ENCODE measurements at regions not wholly inside any gene's neighbourhood (a gene's known extent, or its start where the extent isn't known, plus 50 kb on each side); places are given as distances from the start of the nearest gene placed in this dataset.
"Not testable (repeated sequence)": the region's sequence is repeated elsewhere in the genome, so short reads cannot be mapped to it uniquely, and the experiment has no call there.

DNA sequence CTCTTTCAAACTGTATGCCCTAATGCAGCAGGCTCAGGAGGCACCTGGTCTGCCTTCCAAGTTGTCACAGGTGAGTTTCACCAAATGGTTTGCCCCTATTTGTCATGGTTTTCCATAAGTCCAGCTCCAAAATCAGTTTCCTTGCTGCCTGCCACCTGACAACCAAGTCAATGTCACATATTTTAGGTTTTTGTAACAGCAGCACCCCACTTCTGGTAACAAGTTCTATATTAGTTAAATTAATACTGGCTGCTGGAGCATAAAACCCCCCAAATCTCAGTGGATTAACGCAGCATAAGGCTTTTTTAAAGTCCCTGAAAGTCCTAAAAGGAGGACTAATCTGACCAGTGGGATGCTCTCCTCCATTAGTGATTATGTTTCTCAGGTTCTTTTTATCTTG is 200.7 kb downstream of the RRAGC start:
- no peak for DNase-seq

DNA sequence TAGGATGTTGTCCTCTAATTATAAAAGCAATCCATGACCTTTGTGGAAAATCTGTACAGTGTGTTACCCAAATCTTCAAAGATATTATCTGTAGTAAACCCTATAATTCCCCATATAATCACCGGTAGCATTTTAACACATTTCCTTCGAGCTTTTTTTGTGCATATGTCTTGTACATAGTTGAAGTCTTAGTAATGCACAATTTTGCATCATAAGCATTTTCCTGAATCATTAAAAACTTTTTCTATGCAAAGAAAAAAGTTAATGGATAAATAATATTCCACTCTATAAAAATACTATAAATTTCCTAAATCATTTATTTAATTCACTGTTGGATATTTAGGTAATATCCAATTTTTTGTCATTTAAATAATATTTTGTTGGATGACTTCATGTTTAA is 201.7 kb downstream of the RRAGC start:
- DNase-seq: no peak

DNA sequence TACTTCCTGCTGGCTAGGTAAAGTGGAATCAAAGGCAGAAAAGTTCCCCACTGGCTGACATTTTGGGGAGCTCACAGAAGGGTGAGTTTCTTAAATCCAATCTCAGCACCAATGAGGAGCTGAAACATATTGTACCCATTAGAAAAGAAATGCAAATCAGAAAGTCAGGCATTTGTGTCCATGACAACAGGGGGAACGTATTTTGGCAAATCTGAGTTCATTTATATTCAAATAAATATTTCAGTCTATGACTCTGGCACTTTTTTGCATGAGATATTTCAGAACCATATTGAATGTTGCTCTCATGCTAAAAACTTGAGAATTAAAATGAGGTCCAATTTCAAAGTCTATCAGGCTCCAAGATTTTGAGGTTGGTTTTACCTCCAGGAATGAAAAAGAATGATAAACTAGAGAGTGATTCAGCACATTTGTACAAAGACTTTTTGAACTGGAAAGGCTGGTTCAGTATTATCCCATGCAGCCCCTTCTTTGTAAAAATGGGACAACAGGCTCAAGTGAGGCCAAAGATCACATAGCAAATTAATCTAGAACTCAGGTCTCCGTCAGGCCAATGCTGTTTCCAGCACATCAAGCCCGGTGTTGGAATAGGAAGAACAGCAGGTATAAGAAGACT is 202.2 kb downstream of the RRAGC start:
- DNase-seq: no peak

DNA sequence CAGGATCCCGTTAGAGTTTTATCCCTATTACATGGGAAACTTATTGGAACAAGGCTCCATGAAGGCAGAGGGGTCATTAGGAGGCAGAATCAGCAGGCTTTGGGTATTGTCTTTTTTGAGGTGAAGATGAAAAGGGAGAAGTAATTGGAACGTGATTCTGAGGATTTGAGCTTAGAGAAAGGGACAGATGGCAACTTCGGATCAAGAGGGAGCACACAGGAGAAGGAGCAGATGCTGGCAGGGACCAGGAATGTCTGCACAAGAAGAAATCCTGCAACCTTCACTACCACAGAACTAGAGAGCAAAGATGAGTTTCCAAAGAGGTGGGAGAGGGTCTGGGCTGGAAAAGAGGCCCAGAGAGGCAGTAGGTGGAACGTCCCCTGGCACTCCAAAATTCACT is 202.8 kb downstream of the RRAGC start:
- DNase-seq: no peak

DNA sequence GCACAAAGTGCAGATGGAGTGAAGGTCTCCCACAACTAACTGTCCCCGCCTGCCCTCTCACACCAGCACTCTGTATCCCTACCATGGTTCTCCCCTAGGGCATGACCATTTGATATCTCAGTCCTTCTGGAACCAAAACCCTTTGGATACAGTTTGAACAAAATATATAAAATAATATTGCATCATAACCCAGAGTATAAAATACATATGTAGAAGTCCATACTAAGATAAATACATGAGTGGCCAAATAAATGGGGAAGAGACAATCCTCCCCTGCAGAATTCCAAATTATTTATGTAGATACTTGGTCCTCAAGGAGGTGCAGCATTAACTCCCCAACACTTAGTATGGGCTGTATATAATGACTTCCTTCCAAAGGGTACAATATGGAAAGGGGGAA is 207.4 kb downstream of the RRAGC start:
- no peak for DNase-seq

DNA sequence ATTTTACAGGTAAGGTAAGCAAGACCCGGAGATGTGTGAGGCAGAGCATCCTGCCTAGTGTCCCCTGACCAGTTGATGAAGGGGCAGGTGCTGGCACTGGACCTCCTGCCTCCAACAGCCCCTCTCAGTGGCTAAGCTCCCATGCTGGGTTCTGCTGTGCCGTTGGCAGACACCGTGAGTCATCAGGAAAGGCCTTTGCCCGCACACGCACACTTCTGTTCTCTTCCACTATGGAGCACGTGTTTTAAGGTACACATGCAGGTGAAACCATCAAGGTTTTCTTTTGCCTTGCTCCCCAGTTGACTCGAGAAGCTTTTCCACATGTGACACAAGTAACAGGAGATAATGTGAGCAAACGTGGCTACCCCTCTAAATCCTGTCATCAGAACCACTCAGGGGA is 207.9 kb downstream of the RRAGC start:
- no peak for DNase-seq

DNA sequence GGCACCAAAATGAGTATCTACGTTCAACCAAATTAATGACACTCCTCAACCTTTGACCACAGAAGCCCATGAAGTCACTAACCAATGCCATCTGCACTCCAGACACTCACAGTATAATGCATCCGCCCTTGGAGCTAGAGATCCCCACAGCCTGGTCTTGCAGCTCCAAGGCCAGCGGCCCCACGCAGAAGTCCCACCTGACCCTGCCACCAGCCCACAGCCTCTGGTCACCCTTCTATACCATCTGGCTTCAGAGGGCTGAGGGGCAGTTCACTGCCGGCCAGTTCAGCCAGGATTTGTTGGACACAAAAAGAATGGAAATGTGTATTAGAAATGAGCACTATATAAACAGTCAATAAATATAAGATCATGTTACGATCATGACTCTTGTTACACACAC is 211.2 kb downstream of the RRAGC start:
- DNase-seq: no peak

DNA sequence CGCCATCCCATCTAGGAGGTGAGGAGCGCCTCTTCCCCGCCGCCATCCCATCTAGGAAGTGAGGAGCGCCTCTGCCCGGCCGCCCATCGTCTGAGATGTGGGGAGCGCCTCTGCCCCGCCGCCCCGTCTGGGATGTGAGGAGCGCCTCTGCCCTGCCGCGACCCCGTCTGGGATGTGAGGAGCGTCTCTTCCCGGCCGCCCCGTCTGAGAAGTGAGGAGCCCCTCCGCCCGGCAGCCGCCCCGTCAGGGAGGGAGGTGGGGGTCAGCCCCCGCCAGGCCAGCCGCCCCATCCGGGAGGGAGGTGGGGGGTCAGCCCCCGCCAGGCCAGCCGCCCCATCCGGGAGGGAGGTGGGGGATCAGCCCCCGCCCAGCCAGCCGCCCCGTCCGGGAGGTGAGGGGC is 212.2 kb downstream of the RRAGC start:
- not testable (repeated sequence) for DNase-seq

DNA sequence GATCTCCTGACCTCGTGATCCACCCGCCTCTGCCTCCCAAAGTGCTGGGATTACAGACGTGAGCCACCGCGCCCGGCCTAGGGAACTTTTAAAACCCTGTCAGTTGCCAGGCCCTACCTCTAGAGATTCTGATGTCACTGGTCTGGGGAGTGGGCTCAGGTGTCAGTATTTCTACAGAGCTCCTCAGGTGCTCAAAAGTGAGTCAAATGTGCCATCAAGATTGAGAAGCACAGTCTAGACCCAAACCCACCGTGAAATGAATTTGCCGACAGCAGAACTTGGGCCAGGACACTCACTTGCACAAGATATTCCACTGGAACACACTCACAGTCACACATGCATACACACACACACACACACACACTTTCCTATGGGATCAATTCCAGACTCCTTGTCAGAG is 215.5 kb downstream of the RRAGC start:
- no peak for DNase-seq

DNA sequence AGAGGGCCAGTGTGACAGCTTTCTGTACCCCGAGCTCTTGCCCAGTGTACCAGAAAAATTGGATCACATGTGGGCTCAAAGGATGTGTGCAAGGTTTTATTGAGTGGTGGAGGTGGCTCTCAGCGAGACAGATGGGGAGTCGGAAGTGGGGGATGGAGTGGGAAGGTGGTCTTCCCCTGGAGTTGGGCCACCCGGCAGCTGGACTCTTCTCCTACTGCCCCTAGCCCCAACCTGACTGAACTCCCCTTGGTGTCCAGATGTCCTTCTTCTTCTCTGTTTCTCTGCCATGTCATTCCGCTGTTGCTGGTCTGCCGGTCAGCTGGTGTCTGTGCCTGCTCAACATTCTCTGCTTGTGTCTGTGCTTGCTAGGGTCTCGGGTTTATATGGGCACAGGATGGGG is 217.9 kb downstream of the RRAGC start:
- no peak for DNase-seq

DNA sequence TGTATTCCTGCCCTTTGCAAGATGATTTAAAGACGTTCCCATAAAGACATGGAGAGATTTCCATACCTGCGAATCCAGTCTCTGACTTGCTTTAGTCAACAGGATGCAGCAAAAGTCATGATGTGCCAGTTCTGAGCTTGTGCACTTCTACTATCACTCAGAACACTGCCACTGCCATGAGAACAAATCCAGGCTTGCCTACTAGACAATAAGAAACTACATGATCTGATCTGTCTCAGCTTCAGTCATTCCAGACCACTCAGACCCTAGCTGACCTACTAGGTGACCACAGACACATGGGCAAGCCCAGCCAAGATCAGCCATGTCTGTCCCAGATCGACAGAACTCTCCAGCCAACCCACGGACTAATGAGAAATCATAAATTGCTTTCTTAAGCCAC is 219.2 kb downstream of the RRAGC start:
- DNase-seq: no peak

DNA sequence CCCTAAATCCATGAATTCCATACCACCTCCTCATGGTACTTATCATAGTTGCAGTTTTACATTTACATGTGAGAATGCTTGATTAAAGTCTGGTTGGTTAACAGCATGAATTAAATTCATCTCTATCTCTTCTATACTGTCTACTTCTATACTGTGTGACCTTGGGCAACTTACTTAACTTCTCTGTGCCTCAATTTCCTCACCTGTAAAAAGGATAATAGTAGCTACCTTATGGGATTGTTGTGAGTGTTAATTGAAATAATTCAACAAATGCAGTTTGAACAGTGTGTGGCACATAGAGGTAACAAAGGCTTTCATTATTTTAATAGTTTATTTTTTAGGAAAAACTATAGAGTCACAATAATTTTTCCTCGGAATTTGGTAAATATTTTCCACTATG is 231.3 kb downstream of the RRAGC start:
- no peak for DNase-seq

DNA sequence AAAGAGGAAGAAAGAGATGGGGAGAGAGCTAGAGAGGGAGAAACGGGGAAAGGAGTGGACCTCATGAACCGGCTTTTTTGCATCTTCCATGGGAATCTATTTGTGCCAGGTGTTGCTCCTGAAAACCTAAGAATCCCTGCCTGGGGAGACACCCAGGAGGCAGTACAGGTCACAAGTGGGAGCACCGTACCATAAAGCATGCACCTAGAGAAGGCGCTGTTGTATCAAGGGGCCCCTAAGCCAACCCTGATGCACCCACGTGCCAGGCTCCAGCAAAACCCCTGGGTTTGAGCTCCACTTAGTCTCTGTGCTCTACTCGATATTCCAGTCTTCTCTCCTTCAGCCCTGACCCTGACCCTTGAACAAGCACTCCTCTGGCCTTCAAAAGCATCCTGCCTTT is 233.6 kb downstream of the RRAGC start:
- DNase-seq: no peak

DNA sequence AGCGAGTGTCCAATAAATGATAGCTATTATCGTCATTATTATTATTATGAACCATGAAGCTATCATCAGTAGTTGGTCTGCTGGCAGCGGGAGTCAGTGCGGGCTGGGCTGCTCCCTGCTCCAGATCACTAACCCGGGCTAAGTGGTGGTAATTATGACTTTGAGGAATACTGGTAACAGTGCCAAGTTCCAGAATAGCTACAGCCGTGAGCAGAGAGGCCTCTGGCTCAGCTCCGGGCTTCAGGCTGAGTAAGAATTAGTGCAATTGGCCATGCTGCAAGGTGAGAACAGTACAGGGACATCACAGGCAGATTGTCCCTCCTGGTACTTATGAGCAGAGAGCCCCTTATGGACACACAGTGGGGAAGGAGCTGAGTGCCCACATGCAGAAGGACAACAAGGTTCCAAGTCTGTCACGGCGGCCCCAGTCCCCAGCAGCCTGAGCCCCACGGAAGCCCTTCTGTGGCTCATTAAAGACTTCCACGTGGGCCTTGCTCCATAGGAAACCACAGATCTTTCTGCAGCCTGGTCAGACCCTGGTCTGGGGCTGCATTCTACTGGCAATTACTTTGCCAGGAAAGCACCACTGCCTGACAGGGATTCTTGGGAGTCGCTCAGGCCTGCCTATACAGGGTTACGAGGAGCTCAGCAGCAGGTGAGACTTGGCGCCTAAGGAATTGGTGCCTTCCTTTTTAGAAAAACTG is 235.1 kb downstream of the RRAGC start:
- DNase-seq: no peak

DNA sequence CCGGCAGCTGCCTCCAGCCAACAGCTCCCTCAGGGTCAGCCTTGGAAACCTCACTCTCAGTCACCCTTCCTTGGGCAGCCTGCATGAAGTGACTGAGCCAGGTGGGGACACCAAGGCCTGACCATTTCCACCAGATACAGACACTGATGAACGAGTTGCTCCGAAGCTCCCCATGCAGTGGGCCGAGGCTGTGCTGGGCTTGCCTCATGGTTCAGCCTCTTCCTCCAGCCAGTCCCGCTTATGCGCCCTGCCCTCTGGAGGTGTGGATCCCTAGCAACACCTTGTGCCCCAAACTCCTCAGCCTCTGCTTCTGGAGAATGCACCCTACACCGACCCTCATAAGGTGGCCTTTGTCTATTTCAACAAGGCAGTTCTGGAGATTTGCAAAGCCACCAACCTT is 236.0 kb downstream of the RRAGC start:
- DNase-seq: no peak

DNA sequence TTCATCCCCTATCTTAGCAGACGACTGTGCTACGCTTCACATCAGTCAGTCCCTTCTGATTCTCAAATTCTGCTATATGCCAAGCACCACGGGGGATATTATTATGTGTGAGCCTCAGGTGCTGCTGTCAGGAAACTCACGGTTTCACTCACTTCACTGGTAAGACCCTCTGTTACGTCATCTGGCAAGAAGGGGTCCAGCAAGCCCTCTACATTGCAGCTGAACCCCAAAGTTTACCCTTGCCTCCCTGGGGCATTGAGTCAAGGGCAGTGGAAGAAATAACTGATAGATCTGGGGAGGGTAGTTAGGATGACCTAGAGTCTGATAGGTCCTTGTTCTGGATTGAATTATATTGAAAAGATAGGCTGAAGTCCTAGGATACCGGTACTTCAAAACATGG is 237.4 kb downstream of the RRAGC start:
- no peak for DNase-seq

DNA sequence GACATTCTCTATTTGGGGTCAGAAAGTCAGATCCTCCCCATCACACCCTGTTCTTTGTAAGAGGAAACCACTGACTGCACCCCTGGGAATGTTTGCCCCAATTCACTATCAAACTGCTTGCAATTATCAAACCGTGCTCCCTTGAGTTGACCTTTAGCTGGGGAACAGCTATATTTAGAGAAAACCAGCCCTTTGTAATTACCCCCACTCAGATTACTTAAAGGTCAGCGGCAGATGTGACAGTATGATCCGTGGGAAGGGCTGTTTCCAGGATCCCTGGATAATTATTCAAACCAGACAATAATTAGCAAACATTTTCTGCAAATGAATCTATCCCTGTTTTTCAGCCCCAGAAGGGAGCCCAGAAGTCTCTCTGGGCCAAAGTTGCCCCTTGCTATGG is 242.7 kb downstream of the RRAGC start:
- no peak for DNase-seq

DNA sequence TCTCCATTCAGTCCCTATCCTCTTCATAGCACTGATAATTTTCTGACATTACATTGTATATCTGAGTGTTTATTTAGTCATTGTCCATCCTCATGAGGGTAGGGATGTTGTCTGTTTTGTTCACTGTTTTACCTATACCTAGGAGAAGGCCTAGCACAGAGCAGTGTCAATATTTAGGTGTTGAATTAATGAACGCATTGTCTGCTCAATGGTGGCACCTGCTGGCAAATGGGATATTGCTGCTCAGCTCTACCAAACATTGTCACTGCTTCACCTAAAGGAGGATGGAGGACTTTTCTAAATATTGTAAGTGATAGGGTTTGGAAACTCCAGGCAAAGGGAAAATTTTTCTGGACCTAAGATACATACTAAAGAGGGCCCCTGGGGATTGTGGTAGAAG is 243.9 kb downstream of the RRAGC start:
- DNase-seq: no peak

DNA sequence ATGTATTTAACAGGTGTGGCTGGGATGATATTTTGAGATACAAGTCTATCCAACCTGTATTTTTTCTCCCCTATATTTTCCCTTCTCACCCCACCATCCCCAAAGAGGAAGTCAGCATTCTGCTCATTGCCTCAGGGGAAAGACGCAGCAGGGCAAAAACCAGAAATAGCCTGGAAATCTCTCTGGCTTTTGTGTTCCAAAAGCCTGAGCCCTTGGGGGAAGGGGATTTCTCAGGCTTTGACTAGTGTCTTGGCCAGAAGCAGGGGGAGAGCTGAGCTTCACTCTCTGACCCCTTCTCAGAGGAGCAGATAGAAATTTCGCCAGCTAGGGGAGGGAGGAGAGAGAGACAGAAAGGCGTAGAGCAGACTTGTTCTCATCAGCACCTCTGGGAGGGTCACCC is 244.7 kb downstream of the RRAGC start:
- DNase-seq: no peak

DNA sequence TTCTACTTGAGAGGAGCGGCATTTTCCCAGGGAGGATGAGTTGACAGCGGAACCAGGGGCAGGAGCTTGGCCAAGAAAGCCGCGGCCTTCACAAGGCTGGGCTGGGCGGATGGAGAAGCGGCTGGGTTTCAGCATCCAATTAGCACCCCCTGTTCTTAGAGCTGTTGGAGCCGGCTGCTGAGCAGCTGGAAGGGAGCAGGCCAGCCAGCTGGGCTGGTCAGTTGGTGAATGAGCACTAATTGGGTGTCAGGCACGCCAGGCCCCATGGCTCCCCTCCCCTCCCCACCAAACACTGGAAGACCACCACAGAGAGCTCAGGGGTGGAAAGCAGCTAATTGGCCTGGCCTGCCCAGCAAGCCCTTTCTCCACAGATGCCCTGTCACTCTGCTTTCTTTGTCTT is 245.6 kb downstream of the RRAGC start:
- DNase-seq: no peak

DNA sequence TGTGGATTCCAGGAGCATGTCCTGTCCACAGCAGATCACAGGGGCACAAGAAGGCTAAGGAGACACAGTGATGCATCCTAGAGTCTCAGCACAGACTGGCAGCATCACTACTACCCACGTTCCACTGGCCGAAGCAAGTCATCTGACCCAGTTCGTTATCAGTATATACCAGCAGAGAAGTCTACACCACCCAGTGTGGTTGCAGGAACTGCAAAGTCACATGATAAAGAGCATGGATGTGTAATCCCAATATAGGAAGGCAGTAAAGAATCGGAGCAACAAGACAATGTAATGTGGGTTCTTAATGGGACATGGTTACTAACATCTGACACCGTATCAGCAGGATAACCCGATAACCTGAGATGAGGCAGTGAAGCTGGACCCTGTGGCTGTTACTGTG is 246.6 kb downstream of the RRAGC start:
- no peak for DNase-seq

DNA sequence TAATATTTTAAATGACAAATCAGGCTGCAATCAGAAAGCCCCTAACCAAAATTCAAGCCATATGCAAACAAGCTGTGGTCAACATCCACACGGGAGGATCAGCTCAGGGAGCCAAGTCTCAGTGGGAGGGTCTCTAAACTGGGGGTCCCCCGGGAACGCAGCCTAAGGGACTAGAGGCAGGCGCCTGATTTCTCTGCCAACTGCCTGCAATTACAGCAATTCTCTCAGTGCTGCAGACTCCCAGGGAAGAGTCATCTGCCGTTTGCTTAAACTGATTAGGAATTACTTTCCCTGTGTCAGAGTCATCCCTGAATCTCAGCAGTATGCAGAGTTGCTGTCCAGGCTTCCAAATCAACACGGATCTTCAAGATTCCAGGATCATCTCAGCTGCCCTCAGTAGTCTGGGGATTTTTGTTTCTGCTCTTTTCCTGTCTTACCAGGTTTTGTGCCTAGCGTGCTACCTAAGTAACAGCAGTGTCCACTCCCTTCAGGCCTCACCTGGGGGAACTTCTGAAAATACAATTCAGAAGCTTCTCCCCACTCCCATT is 247.8 kb downstream of the RRAGC start:
- DNase-seq: no peak

DNA sequence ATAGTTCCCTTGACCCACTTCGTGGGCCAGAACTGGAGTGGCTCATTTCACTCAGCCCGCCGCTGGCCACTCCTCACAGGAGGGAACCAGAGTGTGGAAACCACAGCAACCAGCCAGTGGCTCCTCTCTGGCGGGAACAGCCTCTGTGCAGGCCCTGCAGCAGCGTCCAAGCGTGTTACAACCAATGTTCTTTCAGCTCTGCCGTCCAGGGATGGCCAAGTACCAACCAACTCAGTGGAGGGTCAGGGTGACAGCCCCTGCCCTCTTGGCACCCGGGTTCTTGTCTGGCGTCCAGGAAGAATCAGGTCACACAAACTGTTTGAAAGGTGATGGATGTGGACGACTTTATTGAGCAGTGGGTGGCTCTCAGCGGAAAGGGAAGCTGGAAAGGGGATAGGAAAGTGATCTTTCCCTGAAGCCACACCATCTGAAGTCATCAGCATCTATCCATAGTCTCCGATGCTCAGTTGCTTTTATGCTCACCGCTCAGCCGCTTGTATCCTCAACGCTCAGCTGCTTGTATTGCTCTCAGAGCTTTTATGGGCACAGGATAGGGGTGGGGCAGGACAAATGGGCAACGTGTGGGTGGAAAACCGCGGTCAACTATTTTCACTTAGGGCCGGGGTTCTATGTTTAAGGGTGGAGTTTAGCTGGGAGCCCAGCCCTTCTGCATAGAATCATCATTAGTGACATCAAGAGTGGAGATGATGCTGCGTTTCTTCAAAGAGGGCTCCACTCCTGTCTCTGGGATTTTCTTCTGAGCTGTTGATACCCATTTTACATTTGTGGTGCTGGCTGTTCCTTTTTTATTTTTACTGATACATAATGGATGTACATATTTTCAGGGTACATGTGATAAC is 250.2 kb downstream of the RRAGC start:
- DNase-seq: no peak
